Liver (tissue), 8 donors: ENCODE measurements at regions not wholly inside any gene's neighbourhood (a gene's known extent, or its start where the extent isn't known, plus 50 kb on each side); places are given as distances from the start of the nearest gene placed in this dataset.

Experiments used
- DNase-seq: peaks from one replicate; pipeline ENCODE4 v3.0.0-alpha.2; 2017; ENCODE audit warnings: low spot score
- H3K27ac ChIP-seq, 2 donors: one replicate each; pipeline ENCODE4 v1.7.0; 2013; ENCODE audit warnings: inconsistent platforms in 2 of 2, low read length in 2 of 2, control low read depth in 1 of 2, low read depth in 1 of 2, mild to moderate bottlenecking in 1 of 2
- H3K27me3 ChIP-seq, 4 donors: one replicate each; pipeline versions ENCODE4 v1.6.1 to v1.7.0; 2013; ENCODE audit warnings: low read length in 3 of 4, inconsistent platforms in 1 of 4, mild to moderate bottlenecking in 1 of 4, moderate library complexity in 1 of 4; ENCODE audit not compliant: control insufficient read depth in 4 of 4, insufficient read depth in 4 of 4
- H3K36me3 ChIP-seq, 4 donors: one replicate each; pipeline versions ENCODE4 v1.6.1 to v1.7.0; 2013; ENCODE audit warnings: low read length in 3 of 4, mild to moderate bottlenecking in 3 of 4, low read depth in 1 of 4, moderate library complexity in 1 of 4; ENCODE audit not compliant: control insufficient read depth in 4 of 4, insufficient read depth in 3 of 4
- H3K4me1 ChIP-seq, 4 donors: one replicate each; pipeline versions ENCODE4 v1.6.1 to v1.7.0; 2013; ENCODE audit warnings: low read length in 3 of 4, mild to moderate bottlenecking in 3 of 4, moderate library complexity in 1 of 4; ENCODE audit not compliant: control insufficient read depth in 4 of 4, insufficient read depth in 4 of 4
- H3K4me3 ChIP-seq, 3 donors: one replicate each; pipeline versions ENCODE4 v1.6.1 to v1.7.0; 2013; ENCODE audit warnings: low read length in 3 of 3, control low read depth in 1 of 3, low read depth in 1 of 3, mild to moderate bottlenecking in 1 of 3
- H3K9ac ChIP-seq, 2 donors: one replicate each; pipeline ENCODE4 v1.7.0; 2013; ENCODE audit warnings: low read length in 2 of 2, mild to moderate bottlenecking in 2 of 2, moderate library complexity in 2 of 2, control low read depth in 1 of 2, low read depth in 1 of 2
- H3K9me3 ChIP-seq, 4 donors: one replicate each; pipeline versions ENCODE4 v1.6.1 to v1.7.0; 2013; ENCODE audit warnings: low read length in 3 of 4; ENCODE audit not compliant: control insufficient read depth in 4 of 4
- ATF3 ChIP-seq: IDR thresholded peaks from 2 replicates; pipeline ENCODE4 v1.6.1; 2016; ENCODE audit warnings: antibody characterized with exemption
- EGR1 ChIP-seq, 2 donors: IDR thresholded peaks; 2 replicates each; pipeline ENCODE4 v1.6.1; 2016 to 2018; ENCODE audit warnings: antibody characterized with exemption in 2 of 2, low read depth in 2 of 2
- FOXA1 ChIP-seq: IDR thresholded peaks from 2 replicates; pipeline ENCODE4 v1.6.1; 2016; ENCODE audit warnings: antibody characterized with exemption
- FOXA2 ChIP-seq: IDR thresholded peaks from 2 replicates; pipeline ENCODE4 v1.6.1; 2016; ENCODE audit warnings: antibody characterized with exemption
- GABPA ChIP-seq, 2 donors: IDR thresholded peaks in 1 of 2; conservative IDR thresholded peaks in 1 of 2; 2 replicates each; pipeline ENCODE4 v1.6.1; 2016; ENCODE audit warnings: antibody characterized with exemption in 2 of 2, mild to moderate bottlenecking in 1 of 2, moderate library complexity in 1 of 2
- HNF4A ChIP-seq, 2 donors: conservative IDR thresholded peaks; 2 replicates each; pipeline ENCODE4 v1.6.1; 2016; ENCODE audit warnings: antibody characterized with exemption in 2 of 2, mild to moderate bottlenecking in 2 of 2
- JUND ChIP-seq, 2 donors: IDR thresholded peaks; 2 replicates each; pipeline ENCODE4 v1.6.1; 2016; ENCODE audit warnings: antibody characterized with exemption in 2 of 2
- MAX ChIP-seq: IDR thresholded peaks from 2 replicates; pipeline ENCODE4 v1.6.1; 2016; ENCODE audit warnings: antibody characterized with exemption
- RAD21 ChIP-seq, 2 donors: IDR thresholded peaks; 2 replicates each; pipeline ENCODE4 v1.6.1; 2016; ENCODE audit warnings: antibody characterized with exemption in 2 of 2, mild to moderate bottlenecking in 2 of 2
- REST ChIP-seq: IDR thresholded peaks from 2 replicates; pipeline ENCODE4 v1.6.1; 2016; ENCODE audit warnings: antibody characterized with exemption, mild to moderate bottlenecking
- RXRA ChIP-seq, 2 donors: IDR thresholded peaks; 2 replicates each; pipeline ENCODE4 v1.6.1; 2017 to 2018; ENCODE audit warnings: antibody characterized with exemption in 2 of 2, mild to moderate bottlenecking in 1 of 2
- SP1 ChIP-seq: IDR thresholded peaks from 2 replicates; pipeline ENCODE4 v1.6.1; 2018; ENCODE audit warnings: antibody characterized with exemption, mild to moderate bottlenecking
- TAF1 ChIP-seq: conservative IDR thresholded peaks from 2 replicates; pipeline ENCODE4 v1.6.1; 2016; ENCODE audit warnings: antibody characterized with exemption, mild to moderate bottlenecking
- YY1 ChIP-seq: IDR thresholded peaks from 2 replicates; pipeline ENCODE4 v1.6.1; 2016; ENCODE audit warnings: antibody characterized with exemption, mild to moderate bottlenecking
- ZBTB33 ChIP-seq: IDR thresholded peaks from 2 replicates; pipeline ENCODE4 v1.6.1; 2016; ENCODE audit warnings: antibody characterized with exemption
- WGBS: extraction: QIAGEN DNeasy Blood & Tissue Kit; methylation state at CpG from one replicate; pipeline ENCODE4 v1.1.7; 2013; 5-methylcytosine and 5-hydroxymethylcytosine counted together
- TF ChIP-seq, protein P1 (sequence below): fragments of 150-350 bp; IDR thresholded peaks from 2 replicates; pipeline ENCODE4 v1.5.1; 2017; ENCODE audit warnings: improper control_type of control experiment, low read depth, low read length; ENCODE audit not compliant: missing input control
- donor health status: healthy.
- donor health status: healthy.
- donor health status: healthy.
- donor health status: healthy.
- donor health status: healthy.

GRCh38 chrX:45719751-45720501 lies 519.2 kb upstream of the DIPK2B start:
- Histone ChIP-seq H3K27me3 (peaks cover 0 to 2% (median 0%) of the 10 kb centered on the region in 4 donors), H3K9ac (no peak overlapping the region), H3K4me1 (no peaks in the 10 kb centered on the region), H3K4me3 (no peak overlapping the region), H3K36me3 (no peaks in the 10 kb centered on the region), H3K9me3 (peaks cover 0 to 2% (median 0%) of the 10 kb centered on the region in 4 donors), H3K27ac (no peak overlapping the region)
- no peak for DNase-seq
- WGBS: 95% methylated on average over 4 of the region's 4 CpGs
- TF ChIP-seq MAX: no peak
- no peak for TF ChIP-seq SP1
- no peak for TF ChIP-seq EGR1 (IDR thresholded peaks at IDR 0.05; ENCODE audit: low read depth in 2 of 2)
- TF ChIP-seq JUND (IDR thresholded peaks at IDR 0.05): no peak
- TF ChIP-seq RAD21 (IDR thresholded peaks at IDR 0.05): no peak
- no peak for TF ChIP-seq ATF3
- no peak for TF ChIP-seq HNF4A (conservative IDR thresholded peaks at IDR 0.05)
- no peak for TF ChIP-seq TAF1
- TF ChIP-seq REST: no peak
- no peak for TF ChIP-seq FOXA2
- TF ChIP-seq, protein P1, sequence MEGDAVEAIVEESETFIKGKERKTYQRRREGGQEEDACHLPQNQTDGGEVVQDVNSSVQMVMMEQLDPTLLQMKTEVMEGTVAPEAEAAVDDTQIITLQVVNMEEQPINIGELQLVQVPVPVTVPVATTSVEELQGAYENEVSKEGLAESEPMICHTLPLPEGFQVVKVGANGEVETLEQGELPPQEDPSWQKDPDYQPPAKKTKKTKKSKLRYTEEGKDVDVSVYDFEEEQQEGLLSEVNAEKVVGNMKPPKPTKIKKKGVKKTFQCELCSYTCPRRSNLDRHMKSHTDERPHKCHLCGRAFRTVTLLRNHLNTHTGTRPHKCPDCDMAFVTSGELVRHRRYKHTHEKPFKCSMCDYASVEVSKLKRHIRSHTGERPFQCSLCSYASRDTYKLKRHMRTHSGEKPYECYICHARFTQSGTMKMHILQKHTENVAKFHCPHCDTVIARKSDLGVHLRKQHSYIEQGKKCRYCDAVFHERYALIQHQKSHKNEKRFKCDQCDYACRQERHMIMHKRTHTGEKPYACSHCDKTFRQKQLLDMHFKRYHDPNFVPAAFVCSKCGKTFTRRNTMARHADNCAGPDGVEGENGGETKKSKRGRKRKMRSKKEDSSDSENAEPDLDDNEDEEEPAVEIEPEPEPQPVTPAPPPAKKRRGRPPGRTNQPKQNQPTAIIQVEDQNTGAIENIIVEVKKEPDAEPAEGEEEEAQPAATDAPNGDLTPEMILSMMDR: no peak
- no peak for TF ChIP-seq ZBTB33
- no peak for TF ChIP-seq GABPA (IDR thresholded peaks at IDR 0.05 in 1 of 2, conservative IDR thresholded peaks at IDR 0.05 in 1 of 2)
- no peak for TF ChIP-seq RXRA (IDR thresholded peaks at IDR 0.05)
- no peak for TF ChIP-seq FOXA1
- no peak for TF ChIP-seq YY1
